ENCODE measurements at regions not wholly inside any gene's neighbourhood (a gene's known extent, or its start where the extent isn't known, plus 50 kb on each side); places are given as distances from the start of the nearest gene placed in this dataset.
A peak's percentile ranks its signal among the peaks of the same experiment; 100 is the strongest.

DNA sequence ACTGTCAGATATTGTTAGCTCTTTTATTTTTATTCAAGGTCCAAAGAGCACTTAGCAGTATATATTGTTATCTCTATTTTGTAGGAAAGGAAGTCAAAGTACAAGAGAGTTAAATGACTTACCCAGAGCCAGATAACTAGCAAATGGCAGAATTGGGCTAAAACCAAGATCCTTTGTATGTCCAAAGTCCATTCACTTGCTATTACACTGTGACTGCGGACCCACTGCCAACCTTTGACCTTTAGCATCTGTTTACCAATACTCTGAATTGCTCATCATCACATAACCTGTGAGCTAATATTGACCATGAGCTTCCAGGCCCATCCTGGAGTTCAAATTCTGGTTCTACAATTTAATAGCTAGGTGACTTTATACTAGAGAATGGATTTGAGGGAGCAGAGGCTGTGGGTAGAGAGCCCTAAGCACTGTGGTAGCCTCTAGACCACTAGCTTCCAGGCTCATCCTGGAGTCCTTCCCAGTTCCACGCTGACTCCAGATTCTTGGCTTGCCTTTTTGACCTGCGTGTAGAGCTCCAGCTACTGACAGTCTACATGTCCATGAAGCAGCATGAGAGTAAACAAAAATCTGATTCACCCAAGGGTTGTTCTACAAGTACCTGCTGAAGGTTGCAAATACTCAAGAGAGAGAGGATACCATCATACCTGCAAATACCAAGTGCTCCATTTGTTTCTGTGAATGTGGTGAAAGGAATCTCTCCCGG, 424.0 kb downstream of the SH3GL2 start:
- H3K36me3 ChIP-seq (ENCODE audit: control insufficient read depth, insufficient read depth, low read length), result no peaks in the 10 kb centered on the region
- H3K27me3 ChIP-seq (ENCODE audit: control insufficient read depth, insufficient read depth, low read length), result no peaks in the 10 kb centered on the region
- no CpG with 5 or more reads among the region's 4 CpGs for WGBS (ENCODE audit: insufficient coverage, low lambda C conversion rate)
- peak overlapping the region; percentile 70 for H3K27ac ChIP-seq (ENCODE audit: low read length)
- H3K9me3 ChIP-seq (ENCODE audit: control insufficient read depth, low read depth, low read length), result no peaks in the 10 kb centered on the region
- no peak overlapping the region for H3K4me3 ChIP-seq (ENCODE audit: low read length)
- peak; percentile 83 to 93 for DNase-seq
- peaks cover 9% of the 10 kb centered on the region for H3K4me1 ChIP-seq (ENCODE audit: control insufficient read depth, insufficient read depth, low read length)

GRCh38 chr9:18006591-18006990, 427.7 kb downstream of the SH3GL2 start:
- 89% methylated on average over 3 of the region's 4 CpGs for WGBS (ENCODE audit: insufficient coverage, low lambda C conversion rate)
- Histone ChIP-seq H3K4me1 (ENCODE audit: control insufficient read depth, insufficient read depth, low read length) (peaks cover 9% of the 10 kb centered on the region), H3K36me3 (ENCODE audit: control insufficient read depth, insufficient read depth, low read length) (no peaks in the 10 kb centered on the region), H3K27me3 (ENCODE audit: control insufficient read depth, insufficient read depth, low read length) (no peaks in the 10 kb centered on the region), H3K4me3 (ENCODE audit: low read length) (no peak overlapping the region), H3K27ac (ENCODE audit: low read length) (no peak overlapping the region), H3K9me3 (ENCODE audit: control insufficient read depth, low read depth, low read length) (no peaks in the 10 kb centered on the region)
- no peak for DNase-seq

- no peak for DNase-seq
- Histone ChIP-seq H3K27me3 (ENCODE audit: control insufficient read depth, insufficient read depth, low read length) (no peaks in the 10 kb centered on the region), H3K27ac (ENCODE audit: low read length) (no peak overlapping the region), H3K4me3 (ENCODE audit: low read length) (no peak overlapping the region), H3K36me3 (ENCODE audit: control insufficient read depth, insufficient read depth, low read length) (no peaks in the 10 kb centered on the region), H3K9me3 (ENCODE audit: control insufficient read depth, low read depth, low read length) (no peaks in the 10 kb centered on the region), H3K4me1 (ENCODE audit: control insufficient read depth, insufficient read depth, low read length) (peaks cover 9% of the 10 kb centered on the region)
These were observed 428.8 kb downstream of the SH3GL2 start for GRCh38 chr9:18007621-18008020.

DNA sequence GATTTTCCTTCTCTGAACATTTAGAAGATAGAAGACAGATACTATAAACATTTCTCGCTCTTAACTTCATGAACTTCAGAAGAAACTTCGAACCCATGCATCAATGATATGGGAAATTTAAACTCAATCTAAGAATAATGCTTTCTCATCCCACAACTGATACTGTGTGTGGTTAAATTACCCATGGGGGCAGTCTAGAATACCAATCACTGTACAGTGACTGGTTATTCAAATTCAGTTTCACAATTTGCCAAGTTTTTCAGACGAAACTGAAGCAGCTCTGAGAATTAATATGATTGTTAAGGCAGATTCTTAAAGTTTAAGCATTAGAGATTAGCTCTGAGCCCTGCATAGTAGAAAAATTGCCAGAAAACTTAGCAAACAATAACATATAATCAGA, 431.0 kb downstream of the SH3GL2 start:
- Histone ChIP-seq H3K27me3 (ENCODE audit: control insufficient read depth, insufficient read depth, low read length) (no peaks in the 10 kb centered on the region), H3K27ac (ENCODE audit: low read length) (no peak overlapping the region), H3K36me3 (ENCODE audit: control insufficient read depth, insufficient read depth, low read length) (no peaks in the 10 kb centered on the region), H3K4me3 (ENCODE audit: low read length) (no peak overlapping the region), H3K9me3 (ENCODE audit: control insufficient read depth, low read depth, low read length) (no peaks in the 10 kb centered on the region), H3K4me1 (ENCODE audit: control insufficient read depth, insufficient read depth, low read length) (no peaks in the 10 kb centered on the region)
- 100% methylated on average over 1 of the region's 3 CpGs for WGBS (ENCODE audit: insufficient coverage, low lambda C conversion rate)
- DNase-seq, result no peak

DNA sequence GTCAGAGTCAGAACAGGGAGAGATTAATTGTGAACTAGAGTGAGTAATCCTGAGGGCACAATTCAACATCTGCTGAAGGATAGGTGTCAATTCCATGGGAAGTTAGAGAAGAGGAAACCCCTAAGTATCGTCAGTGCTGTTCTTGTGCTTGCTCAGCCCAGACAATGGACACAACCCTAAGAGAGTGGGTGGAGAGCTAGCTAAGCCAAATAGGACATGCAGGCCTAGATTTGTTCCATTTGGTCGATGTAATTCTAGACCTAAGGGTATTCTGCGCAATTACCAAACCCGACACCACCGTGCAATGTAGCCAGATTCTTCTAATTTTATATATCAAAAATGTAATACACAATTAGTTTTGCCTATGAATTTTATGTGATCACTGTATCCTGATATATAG, 431.6 kb downstream of the SH3GL2 start:
- H3K9me3 ChIP-seq (ENCODE audit: control insufficient read depth, low read depth, low read length), result no peaks in the 10 kb centered on the region
- no peaks in the 10 kb centered on the region for H3K36me3 ChIP-seq (ENCODE audit: control insufficient read depth, insufficient read depth, low read length)
- no peak overlapping the region for H3K4me3 ChIP-seq (ENCODE audit: low read length)
- 100% methylated on average over 4 of the region's 5 CpGs for WGBS (ENCODE audit: insufficient coverage, low lambda C conversion rate)
- DNase-seq, result no peak
- no peaks in the 10 kb centered on the region for H3K27me3 ChIP-seq (ENCODE audit: control insufficient read depth, insufficient read depth, low read length)
- H3K4me1 ChIP-seq (ENCODE audit: control insufficient read depth, insufficient read depth, low read length), result no peaks in the 10 kb centered on the region
- H3K27ac ChIP-seq (ENCODE audit: low read length), result no peak overlapping the region

GRCh38 chr9:18012170-18012569, 433.3 kb downstream of the SH3GL2 start:
- Histone ChIP-seq H3K27me3 (ENCODE audit: control insufficient read depth, insufficient read depth, low read length) (no peaks in the 10 kb centered on the region), H3K4me3 (ENCODE audit: low read length) (no peak overlapping the region), H3K9me3 (ENCODE audit: control insufficient read depth, low read depth, low read length) (no peaks in the 10 kb centered on the region), H3K36me3 (ENCODE audit: control insufficient read depth, insufficient read depth, low read length) (no peaks in the 10 kb centered on the region), H3K4me1 (ENCODE audit: control insufficient read depth, insufficient read depth, low read length) (no peaks in the 10 kb centered on the region), H3K27ac (ENCODE audit: low read length) (no peak overlapping the region)
- no CpG with 5 or more reads among the region's 4 CpGs for WGBS (ENCODE audit: insufficient coverage, low lambda C conversion rate)
- no peak for DNase-seq

- Histone ChIP-seq H3K36me3 (ENCODE audit: control insufficient read depth, insufficient read depth, low read length) (no peaks in the 10 kb centered on the region), H3K27ac (ENCODE audit: low read length) (no peak overlapping the region), H3K4me1 (ENCODE audit: control insufficient read depth, insufficient read depth, low read length) (no peaks in the 10 kb centered on the region), H3K27me3 (ENCODE audit: control insufficient read depth, insufficient read depth, low read length) (no peaks in the 10 kb centered on the region), H3K4me3 (ENCODE audit: low read length) (no peak overlapping the region), H3K9me3 (ENCODE audit: control insufficient read depth, low read depth, low read length) (peaks cover 5% of the 10 kb centered on the region)
- no peak for DNase-seq
- 100% methylated on average over 1 of the region's 3 CpGs for WGBS (ENCODE audit: insufficient coverage, low lambda C conversion rate)
These were observed 435.7 kb downstream of the SH3GL2 start for GRCh38 chr9:18014556-18014955.

DNA sequence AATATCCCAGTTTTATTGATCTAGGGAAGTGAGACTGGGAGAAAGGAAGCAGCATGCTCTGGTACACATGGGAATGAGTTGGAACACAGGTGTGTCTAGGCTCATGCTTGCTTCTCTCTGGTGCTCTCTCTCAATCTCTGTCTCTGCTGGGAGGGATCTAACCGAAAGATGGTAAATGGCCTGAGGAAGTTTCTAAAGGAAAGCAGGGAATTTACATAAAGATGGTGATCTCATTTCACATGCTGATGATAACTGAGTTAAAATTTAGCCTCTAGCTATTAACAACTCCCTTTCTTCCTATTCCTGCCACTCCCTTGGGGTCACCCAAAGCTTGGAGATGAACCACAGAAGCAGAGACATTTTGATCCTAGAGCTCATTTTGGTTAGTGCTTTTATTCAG, 436.2 kb downstream of the SH3GL2 start:
- Histone ChIP-seq H3K27ac (ENCODE audit: low read length) (no peak overlapping the region), H3K9me3 (ENCODE audit: control insufficient read depth, low read depth, low read length) (peaks cover 5% of the 10 kb centered on the region)
- WGBS (ENCODE audit: insufficient coverage, low lambda C conversion rate), result 83% methylated on average over 1 of the region's 1 CpG

DNA sequence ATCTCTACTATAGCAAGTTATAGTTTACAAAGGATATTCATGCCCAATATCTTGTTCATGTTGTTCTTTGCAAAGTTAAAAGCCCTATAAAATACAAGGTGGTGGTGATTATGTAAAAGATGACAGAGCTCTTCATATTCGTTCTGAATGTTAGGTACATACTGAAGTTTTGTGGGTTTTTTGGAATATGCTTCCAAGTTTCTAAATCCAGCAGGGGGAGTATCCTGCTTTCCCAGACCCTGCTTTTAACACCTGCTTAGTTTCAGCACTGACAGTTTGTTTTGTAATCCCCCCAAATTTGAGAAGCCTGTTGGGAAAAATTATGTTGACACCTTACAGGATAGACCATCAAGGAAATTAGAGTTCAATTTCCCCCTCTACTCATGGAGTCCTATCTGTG, 438.3 kb downstream of the SH3GL2 start:
- no peak overlapping the region for H3K27ac ChIP-seq (ENCODE audit: low read length)
- no peaks in the 10 kb centered on the region for H3K27me3 ChIP-seq (ENCODE audit: control insufficient read depth, insufficient read depth, low read length)
- WGBS (ENCODE audit: insufficient coverage, low lambda C conversion rate), result no CpG with 5 or more reads among the region's 1 CpG
- peaks cover 5% of the 10 kb centered on the region for H3K9me3 ChIP-seq (ENCODE audit: control insufficient read depth, low read depth, low read length)
- no peaks in the 10 kb centered on the region for H3K36me3 ChIP-seq (ENCODE audit: control insufficient read depth, insufficient read depth, low read length)
- no peak overlapping the region for H3K4me3 ChIP-seq (ENCODE audit: low read length)
- H3K4me1 ChIP-seq (ENCODE audit: control insufficient read depth, insufficient read depth, low read length), result no peaks in the 10 kb centered on the region
- no peak for DNase-seq

More for the DNA sequence above, 436.2 kb downstream of the SH3GL2 start:
- H3K4me1 ChIP-seq (ENCODE audit: control insufficient read depth, insufficient read depth, low read length), result no peaks in the 10 kb centered on the region
- no peaks in the 10 kb centered on the region for H3K27me3 ChIP-seq (ENCODE audit: control insufficient read depth, insufficient read depth, low read length)
- H3K36me3 ChIP-seq (ENCODE audit: control insufficient read depth, insufficient read depth, low read length), result no peaks in the 10 kb centered on the region
- no peak for DNase-seq
- no peak overlapping the region for H3K4me3 ChIP-seq (ENCODE audit: low read length)

DNA sequence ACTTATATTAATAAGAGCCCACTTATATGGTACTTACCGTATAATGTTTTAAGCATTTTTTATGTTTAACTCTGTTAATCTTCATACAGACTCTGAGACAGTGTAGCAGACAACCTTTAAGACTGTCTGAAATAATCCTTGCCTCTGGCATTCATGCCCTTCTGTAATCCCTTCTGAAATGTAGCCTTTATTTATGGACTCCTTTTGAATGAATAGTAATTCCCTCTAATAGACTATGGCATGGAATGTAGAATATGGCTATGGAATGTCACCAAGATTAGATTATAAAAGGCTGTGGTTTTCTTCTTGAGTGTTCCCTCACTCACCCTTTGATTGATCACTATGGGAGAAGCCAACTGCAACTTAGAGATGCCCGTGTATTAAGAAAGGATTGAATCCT, 439.4 kb downstream of the SH3GL2 start:
- H3K4me3 ChIP-seq (ENCODE audit: low read length), result no peak overlapping the region
- H3K4me1 ChIP-seq (ENCODE audit: control insufficient read depth, insufficient read depth, low read length), result no peaks in the 10 kb centered on the region
- WGBS (ENCODE audit: insufficient coverage, low lambda C conversion rate), result 100% methylated on average over 1 of the region's 2 CpGs
- no peaks in the 10 kb centered on the region for H3K27me3 ChIP-seq (ENCODE audit: control insufficient read depth, insufficient read depth, low read length)
- no peaks in the 10 kb centered on the region for H3K36me3 ChIP-seq (ENCODE audit: control insufficient read depth, insufficient read depth, low read length)
- H3K9me3 ChIP-seq (ENCODE audit: control insufficient read depth, low read depth, low read length), result peaks cover 5% of the 10 kb centered on the region
- DNase-seq, result no peak
- no peak overlapping the region for H3K27ac ChIP-seq (ENCODE audit: low read length)

DNA sequence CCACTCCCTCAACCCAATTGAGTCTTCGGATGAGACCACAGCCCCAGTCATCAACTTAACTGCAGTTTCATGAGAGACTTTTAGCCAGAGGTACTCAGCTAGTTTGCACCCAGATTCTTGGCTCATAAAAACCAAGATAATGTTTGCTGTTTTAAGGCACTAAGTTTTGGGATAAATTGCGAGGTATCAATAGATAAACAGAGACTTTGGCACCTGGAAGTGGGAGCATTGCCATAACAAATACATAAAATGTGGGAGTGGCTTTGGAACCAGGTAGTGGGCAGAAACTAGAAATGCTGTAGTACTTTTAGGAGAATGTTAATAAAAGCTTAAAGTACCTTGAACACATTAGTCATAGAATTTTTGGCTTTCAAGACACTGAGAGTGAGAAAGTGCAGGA, 439.8 kb downstream of the SH3GL2 start:
- Histone ChIP-seq H3K36me3 (ENCODE audit: control insufficient read depth, insufficient read depth, low read length) (no peaks in the 10 kb centered on the region), H3K27ac (ENCODE audit: low read length) (no peak overlapping the region), H3K4me1 (ENCODE audit: control insufficient read depth, insufficient read depth, low read length) (no peaks in the 10 kb centered on the region), H3K27me3 (ENCODE audit: control insufficient read depth, insufficient read depth, low read length) (no peaks in the 10 kb centered on the region), H3K4me3 (ENCODE audit: low read length) (no peak overlapping the region), H3K9me3 (ENCODE audit: control insufficient read depth, low read depth, low read length) (peaks cover 5% of the 10 kb centered on the region)
- DNase-seq, result no peak
- no CpG with 5 or more reads among the region's 2 CpGs for WGBS (ENCODE audit: insufficient coverage, low lambda C conversion rate)

Data from large intestine (tissue), 3 donors.